ENCODE measurements at regions not wholly inside any gene's neighbourhood (a gene's known extent, or its start where the extent isn't known, plus 50 kb on each side); places are given as distances from the start of the nearest gene placed in this dataset.

DNA sequence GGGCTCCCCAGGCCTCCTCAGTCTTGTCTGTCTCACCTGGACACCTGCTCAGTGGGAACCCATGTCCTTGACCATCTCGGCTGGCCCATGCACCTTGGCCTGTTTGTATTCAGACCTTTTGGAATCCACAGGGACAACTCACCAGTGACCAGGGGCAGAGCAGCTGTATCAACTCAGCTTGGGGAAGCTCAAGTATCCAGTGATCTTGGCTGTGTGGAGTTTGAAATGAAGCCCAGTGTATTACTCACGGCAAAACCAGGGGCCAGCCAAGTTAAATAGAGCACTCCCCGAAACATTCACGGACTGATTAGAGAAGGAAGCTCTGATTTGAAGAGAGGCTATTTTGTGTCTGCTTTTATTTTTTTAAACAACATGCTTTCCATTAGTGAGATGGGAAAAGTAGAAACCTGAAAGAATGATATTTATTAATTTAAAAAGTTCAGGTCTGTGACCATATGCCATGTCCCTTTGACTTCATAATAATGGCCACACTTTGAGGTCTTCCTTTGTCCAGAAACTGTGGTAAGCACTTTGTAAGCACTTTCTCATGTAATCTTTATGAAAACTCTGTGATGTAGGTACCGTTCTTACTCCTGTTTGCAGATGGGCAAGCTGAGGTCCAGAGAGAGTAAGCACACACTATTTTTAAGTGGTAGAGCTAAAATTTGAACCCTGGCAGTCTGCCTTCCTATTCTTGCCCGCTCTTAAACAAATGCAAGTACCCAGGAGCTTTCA, 656.5 kb downstream of the BNC2 start:
- CTCF ChIA-PET: no interaction called here
- Mint-ChIP-seq H3K27ac (no peak overlapping the region), H3K27me3 (no peaks in the 10 kb centered on the region), H3K4me1 (ENCODE audit: low read depth) (no peaks in the 10 kb centered on the region), H3K9me3 (no peaks in the 10 kb centered on the region), H3K4me3 (no peak overlapping the region), H3K36me3 (no peaks in the 10 kb centered on the region)
- no peak for DNase-seq
- intact Hi-C loops (cut with micrococcal nuclease): no loop called here
- POLR2A ChIA-PET: no interaction called here

DNA sequence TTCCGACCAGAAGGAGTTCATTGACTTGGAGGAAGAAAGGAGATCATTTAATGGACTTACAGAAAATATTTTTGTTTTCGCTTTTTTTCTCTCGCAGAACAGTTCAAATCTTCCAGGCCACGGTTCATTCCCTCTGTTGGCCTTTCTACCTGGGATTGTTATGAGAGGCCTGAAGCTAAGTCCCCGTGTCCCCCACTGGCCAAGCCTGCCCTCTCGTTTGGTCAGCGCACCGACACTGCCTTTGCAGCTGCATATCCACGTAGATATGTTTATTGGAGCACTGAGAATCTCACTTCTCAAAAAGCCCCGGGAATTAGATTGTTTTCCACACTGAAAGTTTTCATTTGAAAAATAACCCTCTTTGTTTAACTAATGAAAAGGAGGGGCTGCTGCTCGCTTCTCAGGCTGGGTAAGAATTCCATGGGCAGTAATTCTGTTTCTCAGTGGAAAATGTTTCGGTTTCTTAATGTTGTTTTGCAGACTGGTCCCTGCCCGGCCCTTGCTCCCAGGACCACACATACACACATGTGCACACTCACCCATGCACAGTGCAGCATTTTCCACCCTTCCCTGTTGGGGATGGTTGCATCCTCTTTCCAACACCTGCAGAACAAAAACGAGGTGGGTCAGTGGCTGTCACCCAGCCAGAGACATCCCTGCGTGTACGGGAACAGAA, 655.7 kb downstream of the BNC2 start:
- H3K27me3 Mint-ChIP-seq: no peaks in the 10 kb centered on the region
- no peak overlapping the region for H3K27ac Mint-ChIP-seq
- DNase-seq: no peak
- POLR2A ChIA-PET: no interaction called here
- CTCF ChIA-PET: no interaction called here
- H3K36me3 Mint-ChIP-seq: no peaks in the 10 kb centered on the region
- no peak overlapping the region for H3K4me3 Mint-ChIP-seq
- intact Hi-C loops (cut with micrococcal nuclease): no loop called here
- H3K4me1 Mint-ChIP-seq (ENCODE audit: low read depth): no peaks in the 10 kb centered on the region
- H3K9me3 Mint-ChIP-seq: no peaks in the 10 kb centered on the region

DNA sequence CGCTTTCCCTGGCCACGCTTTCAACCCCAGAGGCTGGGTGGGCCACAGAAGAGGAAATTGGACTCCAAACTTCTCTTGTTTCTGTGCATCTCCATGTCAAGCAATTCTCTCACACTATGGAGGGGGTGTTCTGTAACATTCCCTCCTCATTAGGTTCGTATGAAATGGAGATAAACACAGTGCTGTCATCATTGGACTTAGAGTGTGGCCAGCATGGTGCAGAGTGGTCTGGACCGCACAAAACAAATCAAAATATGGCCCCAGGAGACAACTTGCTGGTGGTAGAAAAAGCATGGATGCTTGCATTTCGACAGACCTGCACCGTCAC, 655.2 kb downstream of the BNC2 start:
- Mint-ChIP-seq H3K27ac (no peak overlapping the region), H3K9me3 (no peaks in the 10 kb centered on the region), H3K36me3 (no peaks in the 10 kb centered on the region), H3K27me3 (no peaks in the 10 kb centered on the region), H3K4me1 (ENCODE audit: low read depth) (no peaks in the 10 kb centered on the region), H3K4me3 (no peak overlapping the region)
- DNase-seq: no peak
- ChIA-PET POLR2A (no interaction called here), CTCF (no interaction called here)
- intact Hi-C loops (cut with micrococcal nuclease): no loop called here

DNA sequence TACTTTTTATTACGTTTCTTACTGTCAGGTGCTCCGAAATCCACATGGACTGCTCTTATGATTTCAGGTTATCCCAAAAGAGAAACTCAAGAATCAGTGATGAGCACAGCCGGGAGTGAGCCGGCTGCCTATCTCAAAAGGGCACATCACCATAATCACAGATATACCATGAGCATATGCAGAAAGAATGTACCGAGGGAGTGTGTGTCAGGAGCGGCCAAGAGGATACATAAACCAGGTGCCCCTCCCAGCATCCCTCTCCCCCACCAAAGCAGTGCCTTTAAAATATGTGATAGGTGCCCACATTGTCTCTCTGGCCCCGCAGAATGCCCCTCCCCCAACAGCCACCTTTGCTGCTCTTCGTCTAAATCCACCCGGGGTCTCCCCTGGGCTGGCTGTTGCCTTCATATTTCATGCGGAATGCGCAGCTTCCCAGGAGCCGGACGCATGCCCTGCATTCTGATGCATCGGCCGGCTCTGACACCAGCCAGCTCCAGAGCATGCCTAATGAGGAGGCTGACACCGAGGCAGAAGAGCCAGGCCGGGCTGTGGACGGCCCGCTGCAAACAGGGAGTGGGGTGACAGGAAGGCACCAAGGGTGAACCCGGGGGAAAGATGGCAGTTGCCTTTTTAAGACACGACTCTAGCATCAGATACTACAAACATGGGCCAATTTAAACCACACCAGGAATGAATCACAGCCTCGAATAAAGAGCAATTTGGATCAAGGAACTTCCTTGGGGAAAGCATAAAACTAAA, 652.3 kb downstream of the BNC2 start:
- H3K27me3 Mint-ChIP-seq: no peaks in the 10 kb centered on the region
- ChIA-PET CTCF (no interaction called here), POLR2A (no interaction called here)
- no peaks in the 10 kb centered on the region for H3K4me1 Mint-ChIP-seq (ENCODE audit: low read depth)
- H3K4me3 Mint-ChIP-seq: no peak overlapping the region
- no peak overlapping the region for H3K27ac Mint-ChIP-seq
- intact Hi-C loops (cut with micrococcal nuclease): no loop called here
- DNase-seq: no peak
- H3K9me3 Mint-ChIP-seq: peaks cover 2% of the 10 kb centered on the region
- no peaks in the 10 kb centered on the region for H3K36me3 Mint-ChIP-seq

DNA sequence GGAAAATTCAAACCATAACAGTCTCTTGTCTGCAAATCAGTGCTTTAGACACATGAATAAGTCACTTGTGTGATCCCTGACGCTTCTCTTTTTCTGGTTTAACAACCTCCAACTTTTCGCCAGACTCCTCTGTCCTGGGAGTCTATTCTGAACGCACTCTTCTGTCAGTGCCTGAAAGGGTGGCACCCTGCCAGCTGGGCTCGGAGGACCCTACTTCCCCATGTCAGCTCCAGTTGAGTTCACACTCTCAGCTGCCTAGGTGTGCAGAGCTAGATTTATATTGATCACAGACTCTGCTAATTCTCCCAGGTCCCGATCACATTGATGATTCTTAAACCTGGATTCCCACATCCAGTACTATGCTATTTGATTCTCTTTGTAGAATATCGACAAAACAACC, 649.1 kb downstream of the BNC2 start:
- Mint-ChIP-seq H3K4me1 (ENCODE audit: low read depth) (no peaks in the 10 kb centered on the region), H3K36me3 (no peaks in the 10 kb centered on the region), H3K4me3 (no peak overlapping the region), H3K27ac (no peak overlapping the region), H3K9me3 (peaks cover 4% of the 10 kb centered on the region), H3K27me3 (no peaks in the 10 kb centered on the region)
- DNase-seq: no peak
- ChIA-PET CTCF (no interaction called here), POLR2A (no interaction called here)
- intact Hi-C loops (cut with micrococcal nuclease): no loop called here

DNA sequence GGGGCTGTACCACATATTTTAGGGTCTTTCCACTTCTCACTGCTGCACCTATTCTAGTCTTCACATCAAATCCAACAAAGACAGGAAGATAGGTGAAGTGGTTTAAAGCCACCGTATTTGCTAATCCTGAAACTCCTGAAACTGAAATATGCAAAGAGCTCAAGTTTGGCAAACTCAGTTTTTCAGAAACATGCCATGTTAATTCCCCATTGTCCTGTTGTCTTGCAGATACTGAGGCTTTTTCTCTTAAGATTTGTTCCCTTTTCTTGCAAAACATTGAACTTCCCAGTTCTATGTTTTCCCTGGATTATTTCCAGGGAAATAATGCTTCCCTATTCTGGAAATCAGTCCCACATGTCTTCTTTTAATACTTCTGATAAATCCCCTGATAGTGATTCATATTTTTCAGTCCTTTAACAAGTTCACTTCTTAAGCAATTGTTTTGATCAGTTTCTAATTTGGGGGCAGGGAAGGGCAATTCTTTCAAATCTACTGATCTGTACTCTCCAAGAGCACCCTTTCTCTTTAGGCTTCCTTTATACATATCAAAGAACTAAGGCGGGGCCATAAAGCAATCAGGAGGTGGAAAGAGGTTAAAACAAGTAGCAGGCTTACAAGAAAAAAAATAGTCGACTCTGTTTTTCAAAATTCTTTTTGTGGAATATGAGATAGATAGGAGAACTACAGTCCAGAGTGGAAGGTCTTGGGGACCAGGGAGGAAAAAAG, 648.5 kb downstream of the BNC2 start:
- Mint-ChIP-seq H3K4me1 (ENCODE audit: low read depth) (no peaks in the 10 kb centered on the region), H3K36me3 (no peaks in the 10 kb centered on the region), H3K4me3 (no peak overlapping the region), H3K27me3 (no peaks in the 10 kb centered on the region), H3K9me3 (peaks cover 4% of the 10 kb centered on the region), H3K27ac (no peak overlapping the region)
- ChIA-PET CTCF (no interaction called here), POLR2A (no interaction called here)
- no peak for DNase-seq
- intact Hi-C loops (cut with micrococcal nuclease): no loop called here

DNA sequence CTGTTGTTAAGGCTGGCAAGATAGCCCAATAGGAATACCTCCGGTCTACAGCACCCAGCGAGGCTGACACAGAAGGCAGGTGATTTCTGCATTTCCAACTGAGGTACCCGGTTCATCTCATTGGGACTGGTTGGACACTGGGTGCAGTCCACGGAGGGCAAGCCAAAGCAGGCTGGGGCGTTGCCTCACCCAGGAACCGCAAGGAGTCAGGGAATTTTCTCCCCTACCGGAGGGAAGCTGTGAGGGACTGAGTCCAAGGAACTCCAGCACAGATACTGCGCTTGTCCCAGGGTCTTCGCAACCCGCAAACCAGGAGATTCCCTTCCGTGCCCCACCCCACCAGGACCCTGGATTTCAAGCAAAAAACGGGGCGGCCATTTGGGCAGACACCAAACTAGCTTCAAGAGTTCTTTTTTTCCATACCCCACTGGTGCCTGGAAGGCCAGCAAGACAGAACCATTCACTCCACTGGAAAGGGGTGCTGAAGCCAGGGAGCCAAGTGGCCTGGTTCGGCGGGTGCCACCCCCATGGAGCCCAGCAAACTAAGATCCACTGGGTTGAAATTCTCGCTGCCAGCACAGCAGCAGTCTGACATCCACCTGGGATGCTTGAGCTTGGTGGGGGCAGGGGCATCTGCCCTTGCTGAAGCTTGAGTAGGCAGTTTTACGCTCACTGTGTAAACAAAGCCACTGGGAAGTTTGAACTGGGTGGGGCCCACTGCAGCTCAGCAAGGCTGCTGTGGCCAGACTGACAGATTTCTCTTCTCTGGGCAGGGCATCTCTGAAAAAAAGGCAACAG, 647.2 kb downstream of the BNC2 start:
- Mint-ChIP-seq H3K27ac (no peak overlapping the region), H3K9me3 (peaks cover 4% of the 10 kb centered on the region), H3K4me3 (no peak overlapping the region), H3K27me3 (no peaks in the 10 kb centered on the region), H3K4me1 (ENCODE audit: low read depth) (no peaks in the 10 kb centered on the region), H3K36me3 (no peaks in the 10 kb centered on the region)
- CTCF ChIA-PET: no interaction called here
- POLR2A ChIA-PET: no interaction called here
- intact Hi-C loops (cut with micrococcal nuclease): no loop called here
- DNase-seq: no peak

DNA sequence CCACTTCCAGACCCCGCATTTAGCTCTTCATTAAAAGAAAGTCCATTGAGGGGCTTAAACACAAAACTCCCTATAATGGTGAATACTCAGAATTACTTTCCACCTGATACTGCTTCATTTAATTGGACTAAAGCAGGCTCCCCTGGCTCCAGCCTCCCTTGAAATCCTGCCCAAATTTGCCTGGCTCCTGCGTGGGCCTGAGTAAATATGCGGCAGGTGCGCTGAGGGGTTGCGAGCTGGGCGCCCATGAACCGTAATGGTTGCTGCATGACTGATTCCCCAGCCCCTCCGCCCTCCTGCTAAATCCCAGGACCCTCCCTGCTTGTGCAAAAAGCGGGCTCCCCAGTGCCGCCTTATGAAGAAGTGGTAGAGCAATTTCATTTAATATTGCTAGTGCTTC, 639.7 kb downstream of the BNC2 start:
- no peaks in the 10 kb centered on the region for H3K4me1 Mint-ChIP-seq (ENCODE audit: low read depth)
- H3K36me3 Mint-ChIP-seq: no peaks in the 10 kb centered on the region
- intact Hi-C loops (cut with micrococcal nuclease): no loop called here
- H3K4me3 Mint-ChIP-seq: no peak overlapping the region
- DNase-seq: no peak
- CTCF ChIA-PET: no interaction called here
- no peak overlapping the region for H3K27ac Mint-ChIP-seq
- POLR2A ChIA-PET: no interaction called here
- no peaks in the 10 kb centered on the region for H3K27me3 Mint-ChIP-seq
- H3K9me3 Mint-ChIP-seq: peaks cover 26% of the 10 kb centered on the region

DNA sequence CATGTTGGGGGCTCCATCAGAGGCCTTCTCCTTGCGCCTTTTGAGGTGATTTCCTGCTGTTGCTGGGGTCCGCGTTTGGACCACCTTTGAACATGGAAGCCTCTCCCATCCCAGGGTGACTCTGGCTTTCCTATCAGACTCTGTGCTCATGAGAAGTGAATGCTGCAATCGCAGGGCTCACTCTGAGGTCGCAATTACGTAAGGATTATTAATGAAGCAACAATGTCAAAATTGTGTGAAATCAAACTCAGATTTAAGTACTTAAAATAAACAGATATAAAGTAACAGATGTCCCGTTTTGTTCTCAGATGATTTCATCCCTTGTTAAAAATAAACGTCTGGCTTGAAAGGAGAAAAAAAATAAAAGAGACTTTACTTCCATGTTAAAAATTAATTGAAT, 634.2 kb downstream of the BNC2 start:
- H3K4me3 Mint-ChIP-seq: no peak overlapping the region
- POLR2A ChIA-PET: no interaction called here

DNA sequence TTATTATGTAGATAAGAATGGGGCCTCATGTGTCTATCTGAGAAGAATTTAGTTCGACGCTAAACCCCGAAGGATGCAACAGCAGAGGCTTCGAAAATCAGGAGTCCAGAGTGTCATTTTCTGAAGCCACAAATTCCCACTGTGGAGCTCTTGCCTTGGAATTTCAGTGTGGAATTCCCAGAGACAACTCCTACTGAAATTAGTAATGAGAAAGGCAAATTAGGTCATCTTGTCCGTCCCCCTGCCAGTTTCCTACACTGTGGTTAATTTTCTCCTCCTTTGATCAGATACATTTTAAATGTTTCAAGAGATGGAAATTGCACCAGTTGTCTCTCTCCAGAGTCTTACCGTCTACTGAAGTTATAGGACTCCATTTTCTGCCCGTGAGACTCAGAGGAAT, 633.6 kb downstream of the BNC2 start:
- ChIA-PET CTCF (no interaction called here), POLR2A (no interaction called here)
- Mint-ChIP-seq H3K36me3 (no peaks in the 10 kb centered on the region), H3K27me3 (no peaks in the 10 kb centered on the region), H3K4me1 (ENCODE audit: low read depth) (no peaks in the 10 kb centered on the region), H3K9me3 (peaks cover 28% of the 10 kb centered on the region), H3K27ac (no peak overlapping the region), H3K4me3 (no peak overlapping the region)
- no peak for DNase-seq
- intact Hi-C loops (cut with micrococcal nuclease): no loop called here

More for the DNA sequence above, 634.2 kb downstream of the BNC2 start:
- no peak overlapping the region for H3K27ac Mint-ChIP-seq
- DNase-seq: no peak
- no peaks in the 10 kb centered on the region for H3K27me3 Mint-ChIP-seq
- intact Hi-C loops (cut with micrococcal nuclease): no loop called here
- H3K9me3 Mint-ChIP-seq: peaks cover 31% of the 10 kb centered on the region
- CTCF ChIA-PET: no interaction called here
- H3K4me1 Mint-ChIP-seq (ENCODE audit: low read depth): no peaks in the 10 kb centered on the region
- H3K36me3 Mint-ChIP-seq: no peaks in the 10 kb centered on the region

DNA sequence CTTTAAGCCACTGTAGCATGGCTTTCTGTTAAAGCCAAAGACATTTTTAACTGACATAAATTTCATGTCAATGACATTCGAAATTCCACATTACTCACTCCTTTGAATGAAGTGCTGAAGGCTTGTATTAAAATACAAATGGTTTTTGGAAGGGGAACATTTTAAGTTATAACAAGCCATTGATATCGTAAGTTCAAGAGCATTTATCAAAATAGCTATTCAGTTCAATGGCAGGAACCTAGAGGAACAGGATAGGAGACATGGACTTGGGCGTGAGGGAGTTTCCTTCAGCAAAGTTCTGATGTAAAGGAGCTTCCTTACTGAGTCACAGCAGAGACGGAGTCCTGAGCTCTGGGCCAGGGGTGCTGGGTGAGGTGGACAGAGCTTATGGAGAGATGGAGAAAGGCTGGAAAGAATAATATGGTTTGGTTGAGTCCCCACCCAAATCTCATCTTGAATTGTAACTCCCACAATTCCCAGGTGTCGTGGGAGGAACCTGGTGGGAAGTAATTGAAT, 631.8 kb downstream of the BNC2 start:
- H3K27ac Mint-ChIP-seq: no peak overlapping the region
- peaks cover 24% of the 10 kb centered on the region for H3K9me3 Mint-ChIP-seq
- no peaks in the 10 kb centered on the region for H3K4me1 Mint-ChIP-seq (ENCODE audit: low read depth)
- ChIA-PET POLR2A (no interaction called here), CTCF (no interaction called here)
- intact Hi-C loops (cut with micrococcal nuclease): no loop called here
- no peak overlapping the region for H3K4me3 Mint-ChIP-seq
- no peaks in the 10 kb centered on the region for H3K36me3 Mint-ChIP-seq
- H3K27me3 Mint-ChIP-seq: no peaks in the 10 kb centered on the region
- DNase-seq: no peak

DNA sequence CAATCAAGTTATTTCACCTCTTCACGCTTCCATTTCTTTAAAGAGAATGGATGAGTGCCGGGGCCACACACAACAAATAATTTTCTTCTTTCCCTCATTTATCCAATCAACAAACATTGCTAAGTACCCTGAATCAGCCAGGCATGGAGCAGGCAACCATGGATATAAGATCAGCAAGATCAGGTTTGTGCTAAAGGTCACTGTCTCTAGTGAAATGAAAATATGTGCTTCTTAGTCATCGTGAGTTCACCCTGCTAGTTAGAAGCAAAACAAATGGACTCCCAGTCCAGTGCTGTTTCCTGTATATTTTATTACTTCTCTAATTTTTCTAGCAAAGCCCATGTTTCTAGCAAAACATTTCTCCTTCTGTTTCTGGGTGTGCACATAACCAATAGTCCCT, 629.2 kb downstream of the BNC2 start:
- H3K4me1 Mint-ChIP-seq (ENCODE audit: low read depth): no peaks in the 10 kb centered on the region
- intact Hi-C loops (cut with micrococcal nuclease): no loop called here
- POLR2A ChIA-PET: no interaction called here
- H3K9me3 Mint-ChIP-seq: peaks cover 5% of the 10 kb centered on the region
- CTCF ChIA-PET: no interaction called here
- no peak overlapping the region for H3K4me3 Mint-ChIP-seq
- H3K36me3 Mint-ChIP-seq: no peaks in the 10 kb centered on the region
- H3K27me3 Mint-ChIP-seq: no peaks in the 10 kb centered on the region
- DNase-seq: no peak
- no peak overlapping the region for H3K27ac Mint-ChIP-seq

Data from activated CD4-positive, alpha-beta memory T cell treated with anti-CD3 and anti-CD28 coated beads for 36 hours (primary cell).